ENCODE measurements at regions not wholly inside any gene's neighbourhood (a gene's known extent, or its start where the extent isn't known, plus 50 kb on each side); places are given as distances from the start of the nearest gene placed in this dataset.

DNA sequence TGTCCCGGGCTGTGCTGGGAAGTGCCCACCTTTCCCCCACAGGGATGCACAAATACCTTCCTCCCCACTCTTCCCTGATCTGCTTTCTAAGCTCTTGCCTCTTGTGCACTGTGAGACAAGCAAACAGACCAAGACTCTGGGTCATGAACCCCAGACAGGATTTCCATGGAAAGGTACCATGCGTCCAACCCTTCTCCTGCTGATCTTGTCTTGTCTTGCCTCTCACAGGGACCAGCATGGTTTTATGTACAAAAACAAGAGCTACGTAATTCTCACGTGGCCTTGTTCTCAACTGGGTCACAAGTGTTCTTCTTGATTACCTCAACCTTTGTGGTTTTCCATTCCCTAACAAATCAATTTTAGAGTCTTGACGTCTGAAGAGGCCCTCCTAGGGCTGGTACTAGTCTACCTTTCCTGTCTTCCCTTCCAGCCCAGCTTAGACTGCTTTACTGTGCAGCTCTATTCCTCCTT lies 176.5 kb upstream of the MAP3K1 start:
- TF ChIP-seq TBL1XR1 (IDR thresholded peaks at IDR 0.05; ENCODE audit: low read length in 2 of 2) (no peak), ZNF232 (CRISPR knock-in tag; IDR thresholded peaks at IDR 0.05) (no peak), FOSL1 (tag; conservative IDR thresholded peaks at IDR 0.05) (no peak), POLR2A (conservative IDR thresholded peaks at IDR 0.05) (no peak), TEAD4 (IDR thresholded peaks at IDR 0.05; ENCODE audit: low read length) (no peak), TEAD4 (CRISPR knock-in tag; IDR thresholded peaks at IDR 0.05; ENCODE audit: borderline replicate concordance) (no peak), NCOA1 (IDR thresholded peaks at IDR 0.05; ENCODE audit: low read depth) (no peak), FUS (optimal IDR thresholded peaks at IDR 0.05; ENCODE audit: low read depth, low read length) (no peak)
- TF ChIP-seq, protein P1, sequence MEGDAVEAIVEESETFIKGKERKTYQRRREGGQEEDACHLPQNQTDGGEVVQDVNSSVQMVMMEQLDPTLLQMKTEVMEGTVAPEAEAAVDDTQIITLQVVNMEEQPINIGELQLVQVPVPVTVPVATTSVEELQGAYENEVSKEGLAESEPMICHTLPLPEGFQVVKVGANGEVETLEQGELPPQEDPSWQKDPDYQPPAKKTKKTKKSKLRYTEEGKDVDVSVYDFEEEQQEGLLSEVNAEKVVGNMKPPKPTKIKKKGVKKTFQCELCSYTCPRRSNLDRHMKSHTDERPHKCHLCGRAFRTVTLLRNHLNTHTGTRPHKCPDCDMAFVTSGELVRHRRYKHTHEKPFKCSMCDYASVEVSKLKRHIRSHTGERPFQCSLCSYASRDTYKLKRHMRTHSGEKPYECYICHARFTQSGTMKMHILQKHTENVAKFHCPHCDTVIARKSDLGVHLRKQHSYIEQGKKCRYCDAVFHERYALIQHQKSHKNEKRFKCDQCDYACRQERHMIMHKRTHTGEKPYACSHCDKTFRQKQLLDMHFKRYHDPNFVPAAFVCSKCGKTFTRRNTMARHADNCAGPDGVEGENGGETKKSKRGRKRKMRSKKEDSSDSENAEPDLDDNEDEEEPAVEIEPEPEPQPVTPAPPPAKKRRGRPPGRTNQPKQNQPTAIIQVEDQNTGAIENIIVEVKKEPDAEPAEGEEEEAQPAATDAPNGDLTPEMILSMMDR (IDR thresholded peaks at IDR 0.05 in 2 of 3, conservative IDR thresholded peaks at IDR 0.05 in 1 of 3; ENCODE audit: insufficient read depth in 2 of 3, low read depth in 1 of 3, low read length in 3 of 3) = no peak
- TF ChIP-seq, protein P2, sequence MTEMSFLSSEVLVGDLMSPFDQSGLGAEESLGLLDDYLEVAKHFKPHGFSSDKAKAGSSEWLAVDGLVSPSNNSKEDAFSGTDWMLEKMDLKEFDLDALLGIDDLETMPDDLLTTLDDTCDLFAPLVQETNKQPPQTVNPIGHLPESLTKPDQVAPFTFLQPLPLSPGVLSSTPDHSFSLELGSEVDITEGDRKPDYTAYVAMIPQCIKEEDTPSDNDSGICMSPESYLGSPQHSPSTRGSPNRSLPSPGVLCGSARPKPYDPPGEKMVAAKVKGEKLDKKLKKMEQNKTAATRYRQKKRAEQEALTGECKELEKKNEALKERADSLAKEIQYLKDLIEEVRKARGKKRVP (CRISPR knock-in tag; IDR thresholded peaks at IDR 0.05) = no peak

Data from K562 (cell line).